ENCODE measurements at regions not wholly inside any gene's neighbourhood (a gene's known extent, or its start where the extent isn't known, plus 50 kb on each side); places are given as distances from the start of the nearest gene placed in this dataset.

DNA sequence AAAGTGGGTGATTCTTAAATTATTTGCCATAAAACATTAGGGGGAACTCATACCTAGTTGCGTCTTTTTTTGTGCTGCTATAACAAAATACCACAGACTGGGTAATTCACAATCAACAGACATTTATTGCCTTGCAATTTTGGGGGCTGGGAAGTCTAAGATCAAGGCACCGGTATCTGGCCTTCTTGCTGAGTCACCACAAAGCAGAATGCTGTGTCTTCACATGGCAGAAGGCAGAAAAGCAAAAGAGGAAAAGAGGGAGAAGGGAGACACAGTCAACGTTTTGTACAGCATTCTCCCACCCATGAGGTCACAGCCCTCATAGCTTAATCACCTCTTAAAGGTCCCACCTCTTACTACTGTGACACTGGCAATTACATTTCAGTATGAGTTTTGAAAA, 291.0 kb downstream of the CHRM3 start:
- Histone ChIP-seq H2AFZ (ENCODE audit: low read depth, low read length) (no peak overlapping the region), H3K36me3 (ENCODE audit: insufficient read depth, low read length) (no peaks in the 10 kb centered on the region), H3K27me3 (ENCODE audit: insufficient read depth, low read length) (no peaks in the 10 kb centered on the region), H3K4me3 (ENCODE audit: low read length) (no peak overlapping the region), H3K4me1 (ENCODE audit: insufficient read depth, low read length) (peaks cover 7% of the 10 kb centered on the region), H3K9me3 (ENCODE audit: low read length) (no peaks in the 10 kb centered on the region)

DNA sequence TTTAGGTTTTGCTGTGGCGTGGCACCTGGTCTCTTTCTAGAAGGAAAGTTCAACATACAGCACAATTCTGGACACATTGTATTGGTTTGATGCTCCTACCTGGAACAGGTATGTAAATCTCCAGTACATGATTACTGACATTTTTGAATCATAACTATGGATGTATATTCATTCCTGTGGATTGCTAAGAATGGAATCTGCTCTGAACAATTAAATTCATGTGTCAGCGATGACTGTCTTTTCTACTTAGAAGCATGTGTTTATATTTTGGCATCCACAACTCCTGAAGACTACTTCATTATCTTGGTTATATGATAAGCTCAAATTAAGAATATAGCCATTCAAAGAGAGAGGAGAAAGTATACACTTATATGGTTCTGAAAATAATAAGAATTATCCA, 291.8 kb downstream of the CHRM3 start:
- Histone ChIP-seq H2AFZ (ENCODE audit: low read depth, low read length) (no peak overlapping the region), H3K36me3 (ENCODE audit: insufficient read depth, low read length) (no peaks in the 10 kb centered on the region), H3K9me3 (ENCODE audit: low read length) (no peaks in the 10 kb centered on the region), H3K4me1 (ENCODE audit: insufficient read depth, low read length) (peaks cover 7% of the 10 kb centered on the region), H3K4me3 (ENCODE audit: low read length) (no peak overlapping the region), H3K27me3 (ENCODE audit: insufficient read depth, low read length) (no peaks in the 10 kb centered on the region)

DNA sequence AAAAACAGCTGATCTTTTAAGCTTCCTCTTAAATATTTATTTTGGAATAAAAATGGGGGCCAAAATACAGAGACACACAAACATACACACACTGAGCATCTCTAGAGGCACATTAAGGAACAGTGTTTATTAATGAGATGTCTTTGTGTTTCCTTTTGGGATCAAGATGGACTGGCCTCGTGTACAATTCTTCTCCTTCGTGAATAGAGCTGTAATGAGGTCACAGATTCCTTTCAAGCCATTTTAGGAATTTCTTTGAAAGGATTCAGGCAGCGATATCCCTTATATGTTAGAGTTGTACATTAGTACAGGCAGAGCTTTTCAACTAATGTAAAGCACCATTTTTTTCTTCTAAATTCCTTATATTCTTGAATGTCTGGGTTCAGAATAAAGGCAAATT, 295.7 kb downstream of the CHRM3 start:
- H3K9me3 ChIP-seq (ENCODE audit: low read length): no peaks in the 10 kb centered on the region
- H3K4me3 ChIP-seq (ENCODE audit: low read length): no peak overlapping the region
- H3K4me1 ChIP-seq (ENCODE audit: insufficient read depth, low read length): peaks cover 7% of the 10 kb centered on the region
- no peaks in the 10 kb centered on the region for H3K36me3 ChIP-seq (ENCODE audit: insufficient read depth, low read length)
- no peak overlapping the region for H2AFZ ChIP-seq (ENCODE audit: low read depth, low read length)
- H3K27me3 ChIP-seq (ENCODE audit: insufficient read depth, low read length): no peaks in the 10 kb centered on the region

DNA sequence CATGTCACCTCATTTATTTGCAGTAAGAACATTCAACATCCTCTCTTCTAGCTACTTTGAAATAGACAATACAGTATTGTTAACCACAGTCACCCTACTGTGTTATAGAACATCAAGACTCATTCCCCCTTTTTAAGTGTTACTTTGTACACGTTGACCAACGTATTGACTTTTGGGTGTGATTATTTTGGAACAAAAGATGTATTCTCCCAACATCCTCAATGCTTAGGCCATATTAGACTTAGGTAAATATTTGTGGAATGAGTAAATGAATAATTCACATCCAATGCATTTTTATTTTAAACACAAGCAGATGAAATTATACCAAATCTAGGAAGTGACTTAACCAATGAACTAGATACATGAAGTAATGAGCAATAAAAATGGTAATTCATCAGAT, 296.6 kb downstream of the CHRM3 start:
- H3K9me3 ChIP-seq (ENCODE audit: low read length): no peaks in the 10 kb centered on the region
- no peaks in the 10 kb centered on the region for H3K27me3 ChIP-seq (ENCODE audit: insufficient read depth, low read length)
- no peak overlapping the region for H3K4me3 ChIP-seq (ENCODE audit: low read length)
- H3K4me1 ChIP-seq (ENCODE audit: insufficient read depth, low read length): peaks cover 7% of the 10 kb centered on the region
- H2AFZ ChIP-seq (ENCODE audit: low read depth, low read length): no peak overlapping the region
- no peaks in the 10 kb centered on the region for H3K36me3 ChIP-seq (ENCODE audit: insufficient read depth, low read length)

DNA sequence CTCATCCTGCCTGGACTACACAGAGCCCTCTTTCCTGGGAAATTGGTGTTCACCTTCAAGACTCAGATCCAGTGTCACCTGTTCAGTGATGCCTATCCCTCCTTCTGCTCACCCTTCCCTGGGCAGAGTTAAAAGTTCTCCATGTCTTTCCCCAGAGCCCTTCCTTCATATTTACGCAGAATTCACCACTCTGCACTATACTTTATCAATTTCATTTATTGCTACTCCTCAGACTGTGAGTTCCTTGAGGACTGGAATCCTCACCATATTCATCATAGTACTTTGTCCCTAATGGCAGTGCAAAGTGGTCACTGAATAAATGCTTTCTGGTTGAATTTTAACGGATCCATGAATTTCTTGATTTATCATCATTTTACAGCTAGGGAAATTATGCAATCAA, 300.0 kb downstream of the CHRM3 start:
- Histone ChIP-seq H3K27me3 (ENCODE audit: insufficient read depth, low read length) (no peaks in the 10 kb centered on the region), H3K4me3 (ENCODE audit: low read length) (no peak overlapping the region), H3K9me3 (ENCODE audit: low read length) (no peaks in the 10 kb centered on the region), H3K4me1 (ENCODE audit: insufficient read depth, low read length) (peaks cover 7% of the 10 kb centered on the region), H3K36me3 (ENCODE audit: insufficient read depth, low read length) (no peaks in the 10 kb centered on the region), H2AFZ (ENCODE audit: low read depth, low read length) (no peak overlapping the region)

DNA sequence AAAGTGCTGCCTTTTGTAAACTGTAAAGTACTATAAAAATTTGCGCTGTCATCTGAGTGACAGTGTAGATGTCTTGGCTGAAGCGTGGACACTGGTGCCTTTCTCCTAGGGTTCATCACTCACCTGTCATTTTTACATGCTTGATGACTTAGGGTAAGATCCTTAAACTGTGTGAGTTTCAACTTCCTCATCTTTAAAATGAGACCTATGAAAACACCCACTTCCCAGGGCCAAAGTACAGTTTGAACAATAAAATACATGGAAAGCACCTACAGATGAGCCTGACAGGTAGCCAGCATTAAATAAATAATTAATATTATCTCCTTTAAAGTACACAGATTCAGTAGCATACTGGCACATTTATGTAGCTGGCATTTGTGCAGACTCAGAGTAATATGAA, 309.9 kb downstream of the CHRM3 start:
- H3K36me3 ChIP-seq (ENCODE audit: insufficient read depth, low read length): no peaks in the 10 kb centered on the region
- peaks cover 5% of the 10 kb centered on the region for H3K4me1 ChIP-seq (ENCODE audit: insufficient read depth, low read length)

DNA sequence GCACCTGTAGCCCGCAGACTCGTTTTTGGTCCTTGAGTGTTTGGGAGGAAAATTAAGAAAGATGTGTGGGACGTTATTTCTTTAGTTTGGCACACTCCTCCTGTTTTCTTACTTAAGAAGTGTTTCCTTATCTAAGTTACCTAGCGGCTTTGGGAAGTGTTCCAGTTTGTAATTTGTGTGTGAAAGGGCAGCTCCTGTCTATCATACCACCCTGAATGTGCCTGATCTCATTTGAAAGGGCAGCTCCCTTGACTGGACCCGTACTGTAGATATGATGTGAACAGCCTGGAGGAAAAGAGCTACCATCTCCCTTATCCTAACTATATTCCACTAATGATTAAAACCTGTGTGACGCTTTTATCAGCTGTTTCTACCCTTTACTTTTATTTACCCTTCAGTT, 314.3 kb downstream of the CHRM3 start:
- H3K4me1 ChIP-seq (ENCODE audit: insufficient read depth, low read length): peaks cover 5% of the 10 kb centered on the region
- H2AFZ ChIP-seq (ENCODE audit: low read depth, low read length): no peak overlapping the region
- no peaks in the 10 kb centered on the region for H3K36me3 ChIP-seq (ENCODE audit: insufficient read depth, low read length)
- no peaks in the 10 kb centered on the region for H3K27me3 ChIP-seq (ENCODE audit: insufficient read depth, low read length)
- no peak overlapping the region for H3K4me3 ChIP-seq (ENCODE audit: low read length)
- no peaks in the 10 kb centered on the region for H3K9me3 ChIP-seq (ENCODE audit: low read length)

More for the DNA sequence above, 309.9 kb downstream of the CHRM3 start:
- Histone ChIP-seq H3K9me3 (ENCODE audit: low read length) (no peaks in the 10 kb centered on the region), H3K4me3 (ENCODE audit: low read length) (no peak overlapping the region), H2AFZ (ENCODE audit: low read depth, low read length) (no peak overlapping the region), H3K27me3 (ENCODE audit: insufficient read depth, low read length) (no peaks in the 10 kb centered on the region)

DNA sequence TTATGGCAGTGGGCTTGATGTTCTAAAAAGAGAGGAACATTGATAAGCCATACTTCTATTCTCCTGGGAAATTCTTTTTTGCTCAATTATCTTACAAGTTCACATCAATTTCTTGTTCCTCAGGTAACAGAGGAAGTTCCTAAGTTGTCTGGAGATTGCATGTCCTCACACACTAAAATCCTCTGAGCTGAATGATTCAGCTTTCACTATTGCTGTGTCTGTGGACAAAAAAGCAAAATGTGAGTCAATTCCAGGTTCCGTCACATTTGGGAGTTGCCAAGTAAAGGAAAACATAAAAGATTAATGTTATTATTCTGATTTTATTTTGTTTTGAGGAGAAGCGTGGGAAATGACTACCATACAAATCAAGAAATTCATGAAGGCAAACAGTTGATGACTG, 316.7 kb downstream of the CHRM3 start:
- H3K36me3 ChIP-seq (ENCODE audit: insufficient read depth, low read length): no peaks in the 10 kb centered on the region
- H2AFZ ChIP-seq (ENCODE audit: low read depth, low read length): no peak overlapping the region
- H3K27me3 ChIP-seq (ENCODE audit: insufficient read depth, low read length): no peaks in the 10 kb centered on the region
- H3K9me3 ChIP-seq (ENCODE audit: low read length): no peaks in the 10 kb centered on the region
- peaks cover 5% of the 10 kb centered on the region for H3K4me1 ChIP-seq (ENCODE audit: insufficient read depth, low read length)
- no peak overlapping the region for H3K4me3 ChIP-seq (ENCODE audit: low read length)

DNA sequence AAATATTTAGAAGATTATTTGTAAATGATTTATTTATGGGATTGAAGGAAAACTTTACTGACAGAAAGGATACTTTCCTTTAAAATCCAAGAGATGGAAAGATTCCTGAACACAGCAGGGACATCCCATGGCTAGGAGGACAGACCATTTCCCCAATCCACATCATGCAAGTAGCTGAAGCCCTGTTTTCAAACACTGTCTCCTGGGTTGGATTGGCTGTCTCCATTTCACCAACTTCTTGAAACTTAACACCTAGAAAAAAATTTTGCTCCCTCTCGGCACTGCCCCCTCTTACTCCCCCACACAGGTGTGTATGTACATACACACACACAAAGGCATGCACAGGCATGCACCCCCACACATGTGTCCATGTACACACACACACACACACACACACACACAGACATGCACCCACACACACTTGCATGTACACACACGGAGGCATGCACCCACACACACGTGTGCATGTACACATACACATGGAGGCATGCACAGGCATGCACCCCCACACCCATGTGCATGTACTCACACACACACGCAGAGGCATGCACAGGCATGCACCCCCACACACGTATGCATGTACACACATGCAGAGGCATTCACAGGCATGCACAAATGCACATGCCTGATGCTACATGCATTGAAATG, 320.0 kb downstream of the CHRM3 start:
- no peaks in the 10 kb centered on the region for H3K36me3 ChIP-seq (ENCODE audit: insufficient read depth, low read length)
- no peaks in the 10 kb centered on the region for H3K4me1 ChIP-seq (ENCODE audit: insufficient read depth, low read length)
- no peaks in the 10 kb centered on the region for H3K9me3 ChIP-seq (ENCODE audit: low read length)
- no peak overlapping the region for H3K4me3 ChIP-seq (ENCODE audit: low read length)
- H3K27me3 ChIP-seq (ENCODE audit: insufficient read depth, low read length): no peaks in the 10 kb centered on the region
- no peak overlapping the region for H2AFZ ChIP-seq (ENCODE audit: low read depth, low read length)

DNA sequence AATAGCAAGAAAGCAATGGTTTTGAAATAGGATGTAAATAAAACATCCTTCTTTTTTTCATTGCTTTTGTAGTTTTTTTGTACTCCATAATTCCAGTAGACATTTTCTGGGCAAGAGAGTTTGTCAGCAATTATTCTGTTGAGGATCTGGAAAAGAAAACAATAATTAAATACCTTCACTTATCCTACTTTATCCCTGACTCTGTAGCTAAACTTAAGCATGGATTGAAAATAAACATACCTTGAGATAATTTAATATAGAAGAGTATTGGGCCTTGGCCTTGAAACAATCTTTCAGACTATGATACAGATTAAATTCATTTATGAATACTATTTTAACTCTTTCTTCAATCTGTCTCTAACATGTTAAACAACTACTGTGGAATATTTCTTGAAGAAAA, 321.2 kb downstream of the CHRM3 start:
- Histone ChIP-seq H3K4me1 (ENCODE audit: insufficient read depth, low read length) (no peaks in the 10 kb centered on the region), H3K36me3 (ENCODE audit: insufficient read depth, low read length) (no peaks in the 10 kb centered on the region), H2AFZ (ENCODE audit: low read depth, low read length) (no peak overlapping the region), H3K4me3 (ENCODE audit: low read length) (no peak overlapping the region), H3K27me3 (ENCODE audit: insufficient read depth, low read length) (no peaks in the 10 kb centered on the region), H3K9me3 (ENCODE audit: low read length) (no peaks in the 10 kb centered on the region)

DNA sequence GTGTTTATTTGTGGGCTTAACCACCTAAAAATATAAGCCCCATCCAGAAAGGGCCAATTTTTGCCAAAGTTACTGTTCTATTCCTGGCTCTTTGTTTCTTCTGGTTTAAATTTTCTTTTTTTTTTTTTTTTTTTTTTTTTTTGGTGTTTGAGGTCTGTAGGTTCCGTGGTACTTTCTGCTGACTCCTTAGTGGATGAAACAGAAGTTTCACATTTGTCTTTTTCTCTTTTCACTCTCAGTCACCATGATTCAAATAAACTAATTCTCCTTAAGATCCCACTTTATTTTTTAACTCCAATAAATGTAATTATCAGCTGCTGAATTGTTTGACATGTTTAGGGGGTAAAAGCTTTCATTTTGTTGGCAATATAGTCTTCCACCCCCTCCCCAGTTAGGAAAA, 322.3 kb downstream of the CHRM3 start:
- H2AFZ ChIP-seq (ENCODE audit: low read depth, low read length): no peak overlapping the region
- H3K36me3 ChIP-seq (ENCODE audit: insufficient read depth, low read length): no peaks in the 10 kb centered on the region
- no peaks in the 10 kb centered on the region for H3K27me3 ChIP-seq (ENCODE audit: insufficient read depth, low read length)

DNA sequence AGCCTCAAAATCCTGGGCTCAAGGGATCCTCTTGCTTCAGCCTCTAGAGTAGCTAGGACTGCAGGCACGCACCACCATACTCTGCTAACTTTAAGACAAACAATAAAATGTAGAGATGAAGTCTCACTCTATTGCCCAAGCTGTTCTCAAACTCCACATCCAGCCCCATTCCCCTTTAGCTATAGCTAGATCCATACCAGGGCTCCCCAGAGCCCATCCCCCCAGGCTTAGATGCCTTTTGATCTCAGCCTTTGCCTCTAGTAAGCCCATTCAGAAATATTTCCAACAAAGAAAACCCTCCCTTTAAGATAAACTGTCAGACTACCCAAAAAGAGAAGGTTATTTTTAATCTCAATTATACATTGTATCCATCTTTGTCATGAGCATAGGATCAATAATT, 325.4 kb downstream of the CHRM3 start:
- H3K36me3 ChIP-seq (ENCODE audit: insufficient read depth, low read length): no peaks in the 10 kb centered on the region
- H2AFZ ChIP-seq (ENCODE audit: low read depth, low read length): no peak overlapping the region
- H3K9me3 ChIP-seq (ENCODE audit: low read length): no peaks in the 10 kb centered on the region
- H3K27me3 ChIP-seq (ENCODE audit: insufficient read depth, low read length): no peaks in the 10 kb centered on the region
- no peak overlapping the region for H3K4me3 ChIP-seq (ENCODE audit: low read length)
- H3K4me1 ChIP-seq (ENCODE audit: insufficient read depth, low read length): no peaks in the 10 kb centered on the region

More for the DNA sequence above, 322.3 kb downstream of the CHRM3 start:
- Histone ChIP-seq H3K9me3 (ENCODE audit: low read length) (no peaks in the 10 kb centered on the region), H3K4me1 (ENCODE audit: insufficient read depth, low read length) (no peaks in the 10 kb centered on the region), H3K4me3 (ENCODE audit: low read length) (no peak overlapping the region)

DNA sequence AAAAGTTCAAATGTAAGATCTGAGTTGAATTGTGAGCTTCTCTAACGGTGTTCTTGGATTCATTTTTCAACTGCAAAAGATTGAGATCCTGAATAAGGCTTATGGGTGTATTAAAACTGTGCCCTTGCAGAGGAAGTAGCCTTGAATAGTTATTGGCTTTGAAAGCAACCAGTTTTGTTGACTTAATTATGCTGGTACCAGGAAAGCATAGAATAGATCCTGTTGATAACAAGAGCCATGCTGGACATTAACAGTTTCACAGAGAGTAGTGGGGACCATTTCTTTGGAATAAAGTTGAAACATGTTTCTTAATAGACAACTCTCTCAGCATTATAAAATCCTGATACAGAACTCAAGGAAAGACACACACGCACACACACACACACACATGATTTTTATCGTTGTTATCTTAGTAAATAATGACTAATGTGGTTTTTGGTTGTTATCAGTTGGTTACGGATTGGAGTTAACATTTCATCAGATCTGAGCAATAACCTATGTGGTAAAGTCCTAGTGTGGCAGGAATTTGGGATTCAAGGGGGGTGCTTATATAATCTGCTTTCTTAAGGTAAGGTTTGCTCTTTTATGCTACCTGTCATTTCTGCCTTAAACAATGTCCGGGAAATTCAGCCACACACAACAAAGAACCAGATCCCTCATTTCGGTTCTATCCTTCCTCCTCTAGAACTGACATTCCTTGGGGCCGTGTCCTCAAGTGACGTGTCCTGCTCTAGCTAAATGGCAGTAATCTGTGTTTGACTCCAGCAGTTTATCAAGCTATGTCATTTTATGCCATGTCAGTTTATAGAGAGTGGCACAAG, 330.9 kb downstream of the CHRM3 start:
- H3K36me3 ChIP-seq (ENCODE audit: insufficient read depth, low read length): no peaks in the 10 kb centered on the region
- no peak overlapping the region for H2AFZ ChIP-seq (ENCODE audit: low read depth, low read length)
- no peak overlapping the region for H3K4me3 ChIP-seq (ENCODE audit: low read length)
- no peaks in the 10 kb centered on the region for H3K9me3 ChIP-seq (ENCODE audit: low read length)
- H3K4me1 ChIP-seq (ENCODE audit: insufficient read depth, low read length): no peaks in the 10 kb centered on the region
- H3K27me3 ChIP-seq (ENCODE audit: insufficient read depth, low read length): no peaks in the 10 kb centered on the region

DNA sequence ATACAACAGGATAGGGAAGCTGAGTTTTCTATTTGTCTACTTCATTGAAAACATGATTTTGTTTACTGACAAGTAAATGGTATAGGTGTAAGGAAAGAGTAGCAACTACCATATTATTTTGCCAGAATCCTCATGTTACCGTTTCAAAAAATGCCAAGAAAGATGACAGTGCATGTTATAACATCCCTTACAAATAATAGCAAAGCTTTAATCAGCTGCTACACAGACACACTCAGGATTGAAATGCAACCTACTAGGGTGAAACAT, 331.5 kb downstream of the CHRM3 start:
- H3K4me1 ChIP-seq (ENCODE audit: insufficient read depth, low read length): no peaks in the 10 kb centered on the region
- H3K36me3 ChIP-seq (ENCODE audit: insufficient read depth, low read length): no peaks in the 10 kb centered on the region
- H3K4me3 ChIP-seq (ENCODE audit: low read length): no peak overlapping the region
- H2AFZ ChIP-seq (ENCODE audit: low read depth, low read length): no peak overlapping the region
- H3K27me3 ChIP-seq (ENCODE audit: insufficient read depth, low read length): no peaks in the 10 kb centered on the region
- no peaks in the 10 kb centered on the region for H3K9me3 ChIP-seq (ENCODE audit: low read length)
